ENCODE measurements at regions not wholly inside any gene's neighbourhood (a gene's known extent, or its start where the extent isn't known, plus 50 kb on each side); places are given as distances from the start of the nearest gene placed in this dataset.

DNA sequence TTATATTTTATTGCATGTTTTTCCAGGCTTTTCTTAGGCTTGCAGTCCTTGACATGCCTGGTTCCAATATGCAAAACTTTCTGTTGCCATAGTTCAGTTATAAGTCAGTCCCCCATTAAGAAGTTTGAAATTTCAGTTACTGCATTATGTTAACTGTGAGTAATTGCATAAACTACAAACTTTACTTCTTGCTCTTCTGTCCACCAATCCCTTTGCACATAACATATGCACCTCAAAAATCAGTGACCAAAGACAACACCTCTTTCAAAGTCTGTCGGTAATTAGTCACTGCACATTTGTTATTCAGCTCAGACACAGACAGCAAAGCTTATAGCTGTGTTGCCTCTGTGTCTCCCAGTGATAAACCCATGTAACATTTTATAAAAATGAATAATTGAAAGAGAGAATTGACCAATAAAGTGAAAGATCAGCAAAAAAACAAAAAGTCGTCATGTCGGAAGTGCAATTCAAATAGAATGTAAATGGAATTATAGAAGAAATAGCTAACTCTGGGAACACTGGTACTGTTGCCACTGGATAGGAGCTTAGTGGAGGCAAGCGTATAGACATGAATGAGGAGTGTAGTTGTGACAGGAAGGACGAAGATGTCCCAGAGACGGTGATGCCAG, 50.3 kb upstream of the BTBD3 start:
- TF ChIP-seq, protein P1, sequence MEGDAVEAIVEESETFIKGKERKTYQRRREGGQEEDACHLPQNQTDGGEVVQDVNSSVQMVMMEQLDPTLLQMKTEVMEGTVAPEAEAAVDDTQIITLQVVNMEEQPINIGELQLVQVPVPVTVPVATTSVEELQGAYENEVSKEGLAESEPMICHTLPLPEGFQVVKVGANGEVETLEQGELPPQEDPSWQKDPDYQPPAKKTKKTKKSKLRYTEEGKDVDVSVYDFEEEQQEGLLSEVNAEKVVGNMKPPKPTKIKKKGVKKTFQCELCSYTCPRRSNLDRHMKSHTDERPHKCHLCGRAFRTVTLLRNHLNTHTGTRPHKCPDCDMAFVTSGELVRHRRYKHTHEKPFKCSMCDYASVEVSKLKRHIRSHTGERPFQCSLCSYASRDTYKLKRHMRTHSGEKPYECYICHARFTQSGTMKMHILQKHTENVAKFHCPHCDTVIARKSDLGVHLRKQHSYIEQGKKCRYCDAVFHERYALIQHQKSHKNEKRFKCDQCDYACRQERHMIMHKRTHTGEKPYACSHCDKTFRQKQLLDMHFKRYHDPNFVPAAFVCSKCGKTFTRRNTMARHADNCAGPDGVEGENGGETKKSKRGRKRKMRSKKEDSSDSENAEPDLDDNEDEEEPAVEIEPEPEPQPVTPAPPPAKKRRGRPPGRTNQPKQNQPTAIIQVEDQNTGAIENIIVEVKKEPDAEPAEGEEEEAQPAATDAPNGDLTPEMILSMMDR (IDR thresholded peaks at IDR 0.05; ENCODE audit: control insufficient read depth, extremely low read depth, insufficient read depth), result no peak
- H3K4me3 ChIP-seq (ENCODE audit: low read depth, low read length), result no peak overlapping the region
- no peak for DNase-seq (ENCODE audit: low read depth)

Measured in LNCaP clone FGC (cell line).